SK-N-SH treated with all-trans-retinoic acid at 6 μM for 48 hours (cell line): ENCODE measurements at regions not wholly inside any gene's neighbourhood (a gene's known extent, or its start where the extent isn't known, plus 50 kb on each side); places are given as distances from the start of the nearest gene placed in this dataset.

ENCODE experiments used
- BACH2 ChIP-seq: fragments of 250-450 bp; sonication (Bioruptor Pico); IDR thresholded peaks from 2 replicates; pipeline ENCODE4 v1.9.0; 2021; ENCODE audit warnings: mild to moderate bottlenecking, borderline replicate concordance
- GLIS3 ChIP-seq: fragments of 250-450 bp; sonication (Bioruptor Pico); IDR thresholded peaks from 2 replicates; pipeline ENCODE4 v1.5.0; 2020; ENCODE audit warnings: mild to moderate bottlenecking, moderate library complexity
- PATZ1 ChIP-seq: fragments of 250-450 bp; sonication (Bioruptor Pico); IDR thresholded peaks from 2 replicates; pipeline ENCODE4 v1.8.0; 2020; ENCODE audit warnings: mild to moderate bottlenecking, moderate library complexity, borderline replicate concordance
- RARB ChIP-seq: fragments of 250-450 bp; sonication (Bioruptor Pico); IDR thresholded peaks from 2 replicates; pipeline ENCODE4 v1.8.0; 2021; ENCODE audit warnings: mild to moderate bottlenecking, moderate library complexity
- TOX ChIP-seq: fragments of 250-450 bp; sonication (Bioruptor Pico); IDR thresholded peaks from 2 replicates; pipeline ENCODE4 v1.8.0; 2021; ENCODE audit warnings: mild to moderate bottlenecking, moderate library complexity, borderline replicate concordance
- TSHZ2 ChIP-seq: fragments of 250-450 bp; sonication (Bioruptor Pico); IDR thresholded peaks from 2 replicates; pipeline ENCODE4 v1.5.0; 2020; ENCODE audit warnings: mild to moderate bottlenecking, moderate library complexity
- ZFP3 ChIP-seq: fragments of 250-450 bp; sonication (Bioruptor Pico); IDR thresholded peaks from 2 replicates; pipeline ENCODE4 v1.5.0; 2020; ENCODE audit warnings: mild to moderate bottlenecking, moderate library complexity
- ZFP30 ChIP-seq: fragments of 450-650 bp; formaldehyde crosslinking; IDR thresholded peaks from 2 replicates; pipeline ENCODE4 v1.5.0; 2022; ENCODE audit warnings: mild to moderate bottlenecking, moderate library complexity

DNA sequence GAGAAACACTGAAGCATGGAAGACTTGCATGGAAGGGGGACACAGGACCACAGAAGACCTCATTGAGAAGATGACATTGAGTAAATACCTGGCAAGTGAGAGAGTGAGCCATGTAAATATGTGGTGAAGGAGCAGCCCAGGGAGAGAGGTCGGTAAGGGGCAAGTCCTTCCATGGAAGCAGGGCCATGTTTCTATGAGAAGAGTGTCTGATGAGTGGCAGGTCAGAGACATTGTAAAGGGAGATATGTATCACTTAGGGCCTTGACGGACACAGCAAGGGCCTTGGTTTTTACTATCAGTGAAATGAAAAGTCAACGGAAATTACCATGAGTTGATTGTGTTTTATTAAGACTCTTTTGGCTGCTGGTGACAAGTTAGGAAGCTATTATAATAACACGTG is 336.4 kb downstream of the PLK2 start:
- TF ChIP-seq GLIS3 (CRISPR knock-in tag) = no peak
- no peak for TF ChIP-seq ZFP30 (CRISPR knock-in tag)
- no peak for TF ChIP-seq RARB (CRISPR knock-in tag)
- no peak for TF ChIP-seq ZFP3 (CRISPR knock-in tag)
- no peak for TF ChIP-seq BACH2 (CRISPR knock-in tag)
- no peak for TF ChIP-seq PATZ1 (CRISPR knock-in tag)
- no peak for TF ChIP-seq TSHZ2 (CRISPR knock-in tag)
- no peak for TF ChIP-seq TOX
